ENCODE measurements at regions not wholly inside any gene's neighbourhood (a gene's known extent, or its start where the extent isn't known, plus 50 kb on each side); places are given as distances from the start of the nearest gene placed in this dataset.

DNA sequence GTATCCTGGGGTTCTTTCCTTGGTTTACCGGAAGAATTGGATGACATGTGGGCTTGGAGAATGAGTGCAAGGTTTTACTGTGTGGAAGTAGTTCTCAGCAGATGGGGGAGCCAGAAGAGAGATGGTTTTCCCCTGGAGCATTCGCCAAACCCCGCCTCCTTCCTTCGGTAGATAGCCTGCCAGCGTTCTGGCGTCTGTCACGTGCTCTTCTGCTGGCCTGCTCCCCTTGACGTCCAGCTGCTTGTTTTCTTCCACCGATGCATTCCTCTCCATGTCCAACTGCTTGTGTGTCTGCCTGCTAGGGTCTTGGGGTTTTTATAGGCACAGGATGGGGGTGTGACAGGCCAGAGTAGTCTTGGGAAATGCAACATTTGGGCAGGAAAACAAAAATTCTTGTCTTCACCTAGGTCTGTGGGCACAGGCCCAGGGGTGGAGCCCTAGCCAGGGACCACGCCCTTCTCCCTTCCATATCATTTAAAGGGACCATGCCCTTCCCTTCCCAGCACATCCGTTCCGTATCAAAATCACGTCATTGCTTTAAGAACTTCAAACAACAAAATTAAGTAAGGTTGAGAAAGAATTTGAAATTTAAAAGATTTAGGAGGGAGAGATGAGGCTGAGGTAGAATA lies 538.7 kb upstream of the SMIM31 start:
- Mint-ChIP-seq H3K4me1 (ENCODE audit: low read depth) (no peaks in the 10 kb centered on the region), H3K27me3 (ENCODE audit: insufficient read depth) (peaks cover 5% of the 10 kb centered on the region; the same call in 1 of the 2 replicates), H3K4me3 (no peak overlapping the region), H3K36me3 (ENCODE audit: low read depth) (no peaks in the 10 kb centered on the region), H3K27ac (no peak overlapping the region), H3K9me3 (peaks cover 17% of the 10 kb centered on the region)
- DNase-seq: no peak
- TF ChIP-seq CTCF (IDR thresholded peaks at IDR 0.05): no peak

- no peaks in the 10 kb centered on the region for H3K36me3 Mint-ChIP-seq (ENCODE audit: low read depth)
- DNase-seq: no peak
- H3K9me3 Mint-ChIP-seq: peaks cover 13% of the 10 kb centered on the region
- TF ChIP-seq CTCF (IDR thresholded peaks at IDR 0.05): no peak
- H3K4me1 Mint-ChIP-seq (ENCODE audit: low read depth): no peaks in the 10 kb centered on the region
- 0 out of 2 replicates have a peak, but pooled peaks cover 2% of the 10 kb centered on the region for H3K27me3 Mint-ChIP-seq (ENCODE audit: insufficient read depth)
- no peak overlapping the region for H3K27ac Mint-ChIP-seq
- H3K4me3 Mint-ChIP-seq: no peak overlapping the region
These were observed 532.3 kb upstream of the SMIM31 start for GRCh38 chr4:164221631-164222030.

DNA sequence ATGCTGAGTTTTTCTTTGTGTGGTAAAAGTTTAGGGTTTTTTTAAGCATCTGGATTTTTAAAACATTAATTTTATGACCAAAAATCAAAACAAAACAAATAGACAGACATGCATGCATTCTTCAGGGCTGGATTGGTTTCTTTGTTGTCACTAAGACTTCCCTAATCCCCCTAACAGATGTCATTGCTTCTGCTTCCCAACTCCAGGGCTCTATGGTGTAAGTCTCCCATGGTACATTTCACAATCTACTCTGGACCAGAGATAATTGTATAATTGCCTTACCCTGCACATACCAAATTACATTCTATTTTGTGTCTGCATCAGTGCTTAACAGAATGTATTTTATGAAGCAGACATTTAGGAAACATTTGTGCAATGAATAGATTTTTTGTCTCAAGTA lies 529.1 kb upstream of the SMIM31 start:
- H3K4me1 Mint-ChIP-seq (ENCODE audit: low read depth): no peaks in the 10 kb centered on the region
- peaks cover 18% of the 10 kb centered on the region for H3K9me3 Mint-ChIP-seq
- H3K27me3 Mint-ChIP-seq (ENCODE audit: insufficient read depth): no peaks in the 10 kb centered on the region
- no peaks in the 10 kb centered on the region for H3K36me3 Mint-ChIP-seq (ENCODE audit: low read depth)
- H3K4me3 Mint-ChIP-seq: no peak overlapping the region
- no peak overlapping the region for H3K27ac Mint-ChIP-seq
- TF ChIP-seq CTCF (IDR thresholded peaks at IDR 0.05): no peak
- DNase-seq: no peak

- Mint-ChIP-seq H3K36me3 (ENCODE audit: low read depth) (no peaks in the 10 kb centered on the region), H3K4me1 (ENCODE audit: low read depth) (no peaks in the 10 kb centered on the region), H3K27me3 (ENCODE audit: insufficient read depth) (no peaks in the 10 kb centered on the region), H3K9me3 (peaks cover 17% of the 10 kb centered on the region), H3K27ac (no peak overlapping the region), H3K4me3 (no peak overlapping the region)
- TF ChIP-seq CTCF (IDR thresholded peaks at IDR 0.05): no peak
- no peak for DNase-seq
These were observed 524.7 kb upstream of the SMIM31 start for GRCh38 chr4:164229255-164229654.

- no peaks in the 10 kb centered on the region for H3K4me1 Mint-ChIP-seq (ENCODE audit: low read depth)
- no peak overlapping the region for H3K27ac Mint-ChIP-seq
- H3K27me3 Mint-ChIP-seq (ENCODE audit: insufficient read depth): no peaks in the 10 kb centered on the region
- no peak for DNase-seq
- no peak for TF ChIP-seq CTCF (IDR thresholded peaks at IDR 0.05)
- H3K9me3 Mint-ChIP-seq: peaks cover 43% of the 10 kb centered on the region
- no peaks in the 10 kb centered on the region for H3K36me3 Mint-ChIP-seq (ENCODE audit: low read depth)
- no peak overlapping the region for H3K4me3 Mint-ChIP-seq
These were observed 514.5 kb upstream of the SMIM31 start for GRCh38 chr4:164239433-164239832.

GRCh38 chr4:164239976-164240375 lies 514.0 kb upstream of the SMIM31 start:
- H3K27ac Mint-ChIP-seq: no peak overlapping the region
- H3K4me3 Mint-ChIP-seq: no peak overlapping the region
- H3K4me1 Mint-ChIP-seq (ENCODE audit: low read depth): no peaks in the 10 kb centered on the region
- no peaks in the 10 kb centered on the region for H3K36me3 Mint-ChIP-seq (ENCODE audit: low read depth)
- no peaks in the 10 kb centered on the region for H3K27me3 Mint-ChIP-seq (ENCODE audit: insufficient read depth)
- H3K9me3 Mint-ChIP-seq: peaks cover 40% of the 10 kb centered on the region
- DNase-seq: no peak
- no peak for TF ChIP-seq CTCF (IDR thresholded peaks at IDR 0.05)
